ENCODE measurements at regions not wholly inside any gene's neighbourhood (a gene's known extent, or its start where the extent isn't known, plus 50 kb on each side); places are given as distances from the start of the nearest gene placed in this dataset.

- Mint-ChIP-seq H3K27ac (no peak overlapping the region), H3K9me3 (peaks cover 15% of the 10 kb centered on the region), H3K4me1 (ENCODE audit: low read depth) (no peaks in the 10 kb centered on the region), H3K36me3 (ENCODE audit: low read depth) (no peaks in the 10 kb centered on the region), H3K27me3 (ENCODE audit: insufficient read depth) (no peaks in the 10 kb centered on the region; the same call in 1 of the 2 replicates), H3K4me3 (no peak overlapping the region)
- no peak for DNase-seq
- TF ChIP-seq, protein P1, sequence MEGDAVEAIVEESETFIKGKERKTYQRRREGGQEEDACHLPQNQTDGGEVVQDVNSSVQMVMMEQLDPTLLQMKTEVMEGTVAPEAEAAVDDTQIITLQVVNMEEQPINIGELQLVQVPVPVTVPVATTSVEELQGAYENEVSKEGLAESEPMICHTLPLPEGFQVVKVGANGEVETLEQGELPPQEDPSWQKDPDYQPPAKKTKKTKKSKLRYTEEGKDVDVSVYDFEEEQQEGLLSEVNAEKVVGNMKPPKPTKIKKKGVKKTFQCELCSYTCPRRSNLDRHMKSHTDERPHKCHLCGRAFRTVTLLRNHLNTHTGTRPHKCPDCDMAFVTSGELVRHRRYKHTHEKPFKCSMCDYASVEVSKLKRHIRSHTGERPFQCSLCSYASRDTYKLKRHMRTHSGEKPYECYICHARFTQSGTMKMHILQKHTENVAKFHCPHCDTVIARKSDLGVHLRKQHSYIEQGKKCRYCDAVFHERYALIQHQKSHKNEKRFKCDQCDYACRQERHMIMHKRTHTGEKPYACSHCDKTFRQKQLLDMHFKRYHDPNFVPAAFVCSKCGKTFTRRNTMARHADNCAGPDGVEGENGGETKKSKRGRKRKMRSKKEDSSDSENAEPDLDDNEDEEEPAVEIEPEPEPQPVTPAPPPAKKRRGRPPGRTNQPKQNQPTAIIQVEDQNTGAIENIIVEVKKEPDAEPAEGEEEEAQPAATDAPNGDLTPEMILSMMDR (IDR thresholded peaks at IDR 0.05), result no peak
These were observed 255.6 kb downstream of the ASMT start for GRCh38 chrX:1870421-1870820.

DNA sequence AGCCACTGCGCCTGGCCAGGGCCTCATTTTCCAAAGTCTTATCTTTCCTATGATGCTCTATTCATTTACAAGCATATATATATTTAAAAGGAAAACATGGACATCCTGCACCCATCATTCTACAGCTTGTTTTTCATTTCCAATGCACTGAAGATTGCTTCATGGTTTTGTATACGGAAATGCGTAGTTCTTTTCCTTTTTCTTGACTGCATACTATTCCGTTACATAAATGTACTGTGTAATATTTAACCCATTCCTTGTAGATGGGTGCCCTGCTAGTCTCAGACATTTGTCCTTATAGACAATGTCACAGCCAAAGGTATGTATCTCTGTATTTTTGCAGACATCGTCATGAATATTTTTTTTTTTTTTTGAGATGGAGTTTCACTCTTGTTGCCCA lies 257.0 kb downstream of the ASMT start:
- no peaks in the 10 kb centered on the region; the same call in 1 of the 2 replicates for H3K27me3 Mint-ChIP-seq (ENCODE audit: insufficient read depth)
- peaks cover 25% of the 10 kb centered on the region for H3K9me3 Mint-ChIP-seq
- no peaks in the 10 kb centered on the region for H3K4me1 Mint-ChIP-seq (ENCODE audit: low read depth)
- TF ChIP-seq, protein P1 (IDR thresholded peaks at IDR 0.05), result no peak
- H3K27ac Mint-ChIP-seq, result no peak overlapping the region
- H3K36me3 Mint-ChIP-seq (ENCODE audit: low read depth), result no peaks in the 10 kb centered on the region
- H3K4me3 Mint-ChIP-seq, result no peak overlapping the region
- DNase-seq, result no peak

- TF ChIP-seq, protein P1 (IDR thresholded peaks at IDR 0.05), result no peak
- H3K27ac Mint-ChIP-seq, result no peak overlapping the region
- 0 out of 2 replicates have a peak, but pooled peaks cover 3% of the 10 kb centered on the region for H3K36me3 Mint-ChIP-seq (ENCODE audit: low read depth)
- no peaks in the 10 kb centered on the region for H3K4me1 Mint-ChIP-seq (ENCODE audit: low read depth)
- no peak overlapping the region for H3K4me3 Mint-ChIP-seq
- H3K27me3 Mint-ChIP-seq (ENCODE audit: insufficient read depth), result peaks cover 2% of the 10 kb centered on the region
- peaks cover 41% of the 10 kb centered on the region for H3K9me3 Mint-ChIP-seq
- DNase-seq, result no peak
These were observed 258.8 kb downstream of the ASMT start for GRCh38 chrX:1873671-1874070.

- DNase-seq, result no peak
- Mint-ChIP-seq H3K27me3 (ENCODE audit: insufficient read depth) (peaks cover 2% of the 10 kb centered on the region), H3K4me1 (ENCODE audit: low read depth) (no peaks in the 10 kb centered on the region), H3K27ac (no peak overlapping the region), H3K9me3 (peaks cover 41% of the 10 kb centered on the region), H3K36me3 (ENCODE audit: low read depth) (0 out of 2 replicates have a peak, but pooled peaks cover 3% of the 10 kb centered on the region), H3K4me3 (no peak overlapping the region)
- TF ChIP-seq, protein P1 (IDR thresholded peaks at IDR 0.05), result no peak
These were observed 259.6 kb downstream of the ASMT start for GRCh38 chrX:1874416-1874815.

DNA sequence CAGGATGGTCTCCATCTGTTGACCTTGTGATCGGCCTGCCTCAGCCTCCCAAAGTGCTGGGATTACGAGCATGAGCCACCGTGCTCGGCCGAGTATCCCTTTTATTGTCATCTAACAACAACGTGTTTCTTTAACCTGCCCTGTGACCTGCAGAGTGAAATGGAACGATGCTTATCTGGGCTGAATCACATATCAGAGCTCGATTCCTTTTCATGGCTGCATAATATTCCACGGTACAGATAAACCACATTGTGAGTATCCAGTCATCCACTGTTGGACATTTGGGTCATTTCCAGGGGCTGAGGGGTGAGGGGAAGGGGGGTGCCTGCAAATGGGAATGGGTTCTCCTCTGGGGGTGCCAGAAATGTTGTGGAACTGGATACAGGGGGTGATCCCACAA lies 260.0 kb downstream of the ASMT start:
- no peak for DNase-seq
- no peaks in the 10 kb centered on the region for H3K4me1 Mint-ChIP-seq (ENCODE audit: low read depth)
- H3K4me3 Mint-ChIP-seq, result no peak overlapping the region
- H3K27me3 Mint-ChIP-seq (ENCODE audit: insufficient read depth), result peaks cover 2% of the 10 kb centered on the region
- peaks cover 41% of the 10 kb centered on the region for H3K9me3 Mint-ChIP-seq
- H3K36me3 Mint-ChIP-seq (ENCODE audit: low read depth), result 0 out of 2 replicates have a peak, but pooled peaks cover 3% of the 10 kb centered on the region
- TF ChIP-seq, protein P1 (IDR thresholded peaks at IDR 0.05), result no peak
- H3K27ac Mint-ChIP-seq, result no peak overlapping the region

DNA sequence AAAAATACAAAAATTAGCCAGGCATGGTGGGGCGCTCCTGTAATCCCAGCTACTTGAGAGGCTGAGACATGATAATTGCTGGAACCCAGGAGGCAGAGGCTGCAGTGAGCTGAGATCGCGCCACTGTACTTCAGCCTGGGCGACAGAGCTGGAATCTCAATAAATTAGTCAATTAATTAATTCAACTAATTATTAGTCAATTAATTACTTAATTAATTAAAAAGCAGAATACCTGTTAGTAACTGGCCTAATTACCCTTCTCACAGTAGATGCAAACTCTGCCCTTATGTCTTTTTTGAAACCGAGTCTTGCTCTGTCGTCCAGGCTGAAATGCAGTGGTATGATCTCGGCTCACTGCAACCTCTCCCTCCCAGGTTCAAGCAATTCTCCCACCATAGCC lies 261.2 kb downstream of the ASMT start:
- no peaks in the 10 kb centered on the region for H3K4me1 Mint-ChIP-seq (ENCODE audit: low read depth)
- H3K27ac Mint-ChIP-seq, result no peak overlapping the region
- TF ChIP-seq, protein P1 (IDR thresholded peaks at IDR 0.05), result no peak
- H3K4me3 Mint-ChIP-seq, result no peak overlapping the region
- no peak for DNase-seq
- 0 out of 2 replicates have a peak, but pooled peaks cover 3% of the 10 kb centered on the region for H3K36me3 Mint-ChIP-seq (ENCODE audit: low read depth)
- peaks cover 2% of the 10 kb centered on the region for H3K27me3 Mint-ChIP-seq (ENCODE audit: insufficient read depth)
- peaks cover 36% of the 10 kb centered on the region for H3K9me3 Mint-ChIP-seq

Measured in HFFc6 (cell line).